ENCODE measurements at regions not wholly inside any gene's neighbourhood (a gene's known extent, or its start where the extent isn't known, plus 50 kb on each side); places are given as distances from the start of the nearest gene placed in this dataset.

DNA sequence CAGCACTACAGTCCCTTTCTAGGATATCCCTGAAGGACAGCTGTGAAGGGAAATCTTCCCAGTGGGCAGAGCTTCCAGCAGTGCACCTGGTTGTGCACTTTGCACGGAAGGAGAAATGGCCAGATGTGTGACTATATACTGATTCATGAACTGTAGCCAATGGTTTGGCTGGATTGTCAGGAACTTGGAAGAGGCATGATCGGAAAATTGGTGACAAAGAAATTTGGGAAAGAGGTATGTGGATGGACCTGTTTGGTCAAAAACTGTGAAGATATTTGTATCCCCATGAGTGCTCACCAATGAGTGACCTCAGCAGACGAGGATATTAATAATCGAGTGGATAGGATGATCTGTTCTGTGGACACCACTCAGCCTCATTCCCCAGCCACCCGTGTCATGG is 582.2 kb downstream of the CPS1 start:
- H3K4me2 ChIP-seq, result no peak overlapping the region
- no peak for TF ChIP-seq Cebpa-rat (IDR thresholded peaks at IDR 0.05)
- peaks cover 0 to 11% (median 0%) of the 10 kb centered on the region in 10 experiments; a peak in 6 of 20 replicates for H3K4me1 ChIP-seq
- no peak overlapping the region for H3K27ac ChIP-seq
- H3K9me3 ChIP-seq (replicated peaks in 1 of 11), result peaks cover 0 to 11% (median 6%) of the 10 kb centered on the region in 11 experiments; a peak in 6 of 22 replicates
- no peaks in the 10 kb centered on the region for H3K36me3 ChIP-seq
- H3K4me3 ChIP-seq, result no peak overlapping the region
- no peaks in the 10 kb centered on the region for H3K27me3 ChIP-seq
- H3K9ac ChIP-seq, result no peak overlapping the region
- no peaks in the 10 kb centered on the region for H4K20me1 ChIP-seq

GRCh38 chr2:211141646-211142045 is 585.2 kb downstream of the CPS1 start:
- no peak overlapping the region for H3K27ac ChIP-seq
- no peak overlapping the region for H3K4me2 ChIP-seq
- no peaks in the 10 kb centered on the region for H3K27me3 ChIP-seq
- H3K4me3 ChIP-seq, result no peak overlapping the region
- H3K36me3 ChIP-seq, result no peaks in the 10 kb centered on the region
- peaks cover 0 to 17% (median 0%) of the 10 kb centered on the region in 10 experiments; a peak in 6 of 20 replicates for H3K4me1 ChIP-seq
- no peak overlapping the region for H3K9ac ChIP-seq
- H3K9me3 ChIP-seq (replicated peaks in 1 of 11), result peaks cover 7 to 13% (median 10%) of the 10 kb centered on the region in 11 experiments; a peak in 15 of 22 replicates
- H4K20me1 ChIP-seq, result no peaks in the 10 kb centered on the region
- TF ChIP-seq Cebpa-rat (IDR thresholded peaks at IDR 0.05), result no peak

DNA sequence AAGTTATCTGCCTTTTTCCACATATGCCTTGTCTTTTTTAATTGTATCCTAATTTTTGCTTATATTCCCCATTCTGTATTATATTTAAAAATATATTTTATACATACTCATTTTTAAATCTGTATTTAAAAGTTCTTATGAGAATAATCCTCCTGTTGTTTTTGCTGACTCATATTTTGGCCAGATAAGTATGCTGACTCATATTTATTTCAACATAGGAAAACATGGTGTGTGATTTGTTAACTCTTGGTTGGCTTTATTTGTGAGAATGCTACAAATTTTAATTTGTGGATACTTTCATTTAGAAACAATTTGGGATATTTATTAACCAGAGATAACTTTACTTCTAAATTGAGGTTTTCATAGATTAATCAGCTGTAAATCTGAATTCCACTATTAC is 587.7 kb downstream of the CPS1 start:
- Histone ChIP-seq H3K36me3 (no peaks in the 10 kb centered on the region), H3K9ac (no peak overlapping the region)

DNA sequence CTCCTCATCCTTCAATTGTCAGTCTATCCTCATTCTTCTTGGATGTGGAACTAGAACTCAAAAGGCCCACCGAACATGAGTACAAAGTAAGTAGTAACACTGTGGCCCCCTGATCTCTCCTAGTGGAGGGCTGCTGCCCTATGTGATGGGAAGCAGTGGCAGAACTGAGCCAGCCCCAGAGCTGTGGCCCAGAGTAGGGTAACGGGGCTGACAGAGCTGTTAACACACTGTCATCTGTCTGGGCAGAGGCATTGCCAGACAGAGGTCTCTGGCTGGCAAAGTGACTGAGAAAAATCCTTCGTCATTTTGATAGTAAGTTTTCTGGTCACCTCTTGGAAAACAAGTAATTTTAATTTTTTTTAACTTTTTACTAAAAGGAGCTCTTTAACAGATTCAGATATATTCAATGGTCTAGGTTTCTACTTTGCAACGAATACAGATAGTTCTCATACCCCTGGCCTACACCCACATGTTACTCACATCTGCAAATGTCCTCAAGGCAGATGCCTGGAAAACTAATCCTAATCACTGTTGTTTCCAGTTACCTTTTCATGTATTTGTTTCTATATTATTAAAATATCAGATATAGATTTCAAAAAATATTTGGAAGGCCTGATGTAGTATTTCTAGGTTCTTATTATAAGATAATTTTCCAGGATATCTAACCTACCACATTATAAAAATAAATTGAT is 588.7 kb downstream of the CPS1 start:
- peaks cover 0 to 7% (median 0%) of the 10 kb centered on the region in 10 experiments; a peak in 3 of 20 replicates for H3K4me1 ChIP-seq
- H3K9ac ChIP-seq, result no peak overlapping the region
- no peaks in the 10 kb centered on the region for H4K20me1 ChIP-seq
- H3K9me3 ChIP-seq (replicated peaks in 1 of 11), result peaks cover 7 to 13% (median 10%) of the 10 kb centered on the region in 11 experiments; a peak in 15 of 22 replicates
- H3K4me3 ChIP-seq, result no peak overlapping the region
- no peak for TF ChIP-seq Cebpa-rat (IDR thresholded peaks at IDR 0.05)
- H3K27ac ChIP-seq, result peak overlapping the region in 1 of 11 experiments; percentile 51; a peak in 1 of 22 replicates
- H3K4me2 ChIP-seq, result no peak overlapping the region
- no peaks in the 10 kb centered on the region for H3K27me3 ChIP-seq
- H3K36me3 ChIP-seq, result no peaks in the 10 kb centered on the region

More for the DNA sequence above, 587.7 kb downstream of the CPS1 start:
- Histone ChIP-seq H3K4me3 (no peak overlapping the region), H3K4me1 (peaks cover 0 to 17% (median 0%) of the 10 kb centered on the region in 10 experiments; a peak in 6 of 20 replicates), H3K27ac (peak overlapping the region in 2 of 11 experiments; percentile 32 to 51; a peak in 3 of 22 replicates), H3K9me3 (replicated peaks in 1 of 11) (peaks cover 7 to 13% (median 10%) of the 10 kb centered on the region in 11 experiments; a peak in 15 of 22 replicates), H4K20me1 (no peaks in the 10 kb centered on the region), H3K27me3 (no peaks in the 10 kb centered on the region), H3K4me2 (0 out of 22 replicates have a peak overlapping the region, but pooled peaks of 1 of the 11 experiments have one; percentile 38)
- TF ChIP-seq Cebpa-rat (IDR thresholded peaks at IDR 0.05), result no peak

DNA sequence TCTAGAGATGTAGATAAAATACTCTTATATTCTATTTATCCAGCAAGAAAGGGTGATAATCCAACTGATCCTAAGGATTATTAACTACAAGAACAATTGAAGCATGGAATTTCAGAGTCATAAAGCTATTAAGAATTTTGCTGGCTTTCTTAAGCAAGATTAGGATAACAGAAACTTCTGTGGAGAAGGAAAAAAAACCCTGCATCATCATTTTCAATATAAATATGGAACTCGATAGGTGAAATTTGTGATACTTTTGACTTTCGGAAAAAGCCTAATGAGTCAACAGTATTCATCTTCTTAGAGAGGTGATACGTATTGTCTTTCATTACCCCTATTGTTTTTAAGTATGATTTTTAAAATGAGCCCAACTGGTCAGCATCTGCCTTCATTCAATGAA is 593.3 kb downstream of the CPS1 start:
- no peak overlapping the region for H3K4me2 ChIP-seq
- H3K9ac ChIP-seq, result no peak overlapping the region
- H3K27me3 ChIP-seq, result no peaks in the 10 kb centered on the region
- no peak overlapping the region for H3K27ac ChIP-seq
- no peak for TF ChIP-seq Cebpa-rat (IDR thresholded peaks at IDR 0.05)
- no peaks in the 10 kb centered on the region for H3K36me3 ChIP-seq
- 0 out of 20 replicates have a peak, but pooled peaks cover 0 to 15% (median 0%) of the 10 kb centered on the region in 10 experiments for H3K4me1 ChIP-seq
- H4K20me1 ChIP-seq, result no peaks in the 10 kb centered on the region
- H3K9me3 ChIP-seq (replicated peaks in 1 of 11), result peaks cover 3 to 8% (median 6%) of the 10 kb centered on the region in 11 experiments; a peak in 15 of 22 replicates
- no peak overlapping the region for H3K4me3 ChIP-seq

DNA sequence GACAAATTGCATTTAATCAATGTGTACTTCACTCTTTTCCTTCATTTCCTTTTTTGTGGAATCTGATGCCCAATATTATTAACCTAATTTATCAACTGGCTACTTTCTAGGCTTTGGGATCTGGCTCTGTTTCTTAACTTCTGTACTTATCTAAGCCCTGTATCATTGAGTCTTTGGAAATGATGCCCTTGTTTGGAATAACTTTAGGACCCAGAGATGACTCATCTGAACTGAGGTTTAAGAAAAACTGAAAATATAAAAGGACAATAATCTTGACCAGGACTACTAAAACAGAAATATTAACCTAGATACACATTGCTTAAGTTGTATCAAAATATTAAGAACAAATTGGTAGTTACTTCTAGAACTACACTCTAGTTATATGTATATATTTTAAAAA is 600.8 kb downstream of the CPS1 start:
- Histone ChIP-seq H3K27me3 (no peaks in the 10 kb centered on the region), H3K9ac (no peak overlapping the region)
- TF ChIP-seq Cebpa-rat (IDR thresholded peaks at IDR 0.05), result no peak

GRCh38 chr2:211157856-211158463 is 601.6 kb downstream of the CPS1 start:
- Histone ChIP-seq H3K4me1 (no peaks in the 10 kb centered on the region), H3K36me3 (no peaks in the 10 kb centered on the region), H3K4me2 (no peak overlapping the region), H3K9ac (no peak overlapping the region), H3K27me3 (no peaks in the 10 kb centered on the region), H4K20me1 (no peaks in the 10 kb centered on the region), H3K27ac (no peak overlapping the region), H3K9me3 (replicated peaks in 1 of 11) (no peaks in the 10 kb centered on the region), H3K4me3 (no peak overlapping the region)
- no peak for TF ChIP-seq Cebpa-rat (IDR thresholded peaks at IDR 0.05)

More for the DNA sequence above, 600.8 kb downstream of the CPS1 start:
- Histone ChIP-seq H3K4me1 (0 out of 20 replicates have a peak, but pooled peaks cover 0 to 4% (median 0%) of the 10 kb centered on the region in 10 experiments), H4K20me1 (no peaks in the 10 kb centered on the region), H3K9me3 (replicated peaks in 1 of 11) (no peaks in the 10 kb centered on the region), H3K27ac (no peak overlapping the region), H3K36me3 (no peaks in the 10 kb centered on the region), H3K4me2 (no peak overlapping the region), H3K4me3 (no peak overlapping the region)

DNA sequence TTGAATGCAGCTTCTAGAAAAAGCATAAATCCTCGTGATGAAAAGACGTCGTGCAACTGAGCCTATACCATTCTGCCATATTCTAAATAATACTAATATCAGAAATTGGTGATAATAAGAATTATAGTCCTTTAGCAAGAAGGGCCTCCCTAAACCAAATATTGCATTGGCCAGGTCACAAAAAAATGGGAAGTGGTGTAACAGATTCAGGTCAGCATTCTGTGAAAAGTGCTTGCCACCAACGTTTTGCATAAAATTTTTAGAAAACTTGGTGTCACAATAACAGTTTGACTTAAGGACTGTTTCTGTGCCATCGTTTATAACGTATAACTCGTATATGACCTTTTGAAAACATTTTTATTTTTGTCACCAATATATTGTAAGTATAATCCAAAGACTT is 603.6 kb downstream of the CPS1 start:
- Histone ChIP-seq H3K27ac (no peak overlapping the region), H3K9ac (no peak overlapping the region), H3K27me3 (no peaks in the 10 kb centered on the region), H3K4me1 (no peaks in the 10 kb centered on the region), H3K4me3 (no peak overlapping the region), H4K20me1 (no peaks in the 10 kb centered on the region), H3K4me2 (no peak overlapping the region), H3K9me3 (replicated peaks in 1 of 11) (no peaks in the 10 kb centered on the region), H3K36me3 (no peaks in the 10 kb centered on the region)
- TF ChIP-seq Cebpa-rat (IDR thresholded peaks at IDR 0.05), result no peak

- Histone ChIP-seq H3K4me3 (no peak overlapping the region), H4K20me1 (no peaks in the 10 kb centered on the region), H3K4me2 (no peak overlapping the region), H3K27ac (no peak overlapping the region), H3K36me3 (no peaks in the 10 kb centered on the region), H3K9me3 (replicated peaks in 1 of 11) (no peaks in the 10 kb centered on the region), H3K4me1 (no peaks in the 10 kb centered on the region), H3K9ac (no peak overlapping the region), H3K27me3 (no peaks in the 10 kb centered on the region)
- no peak for TF ChIP-seq Cebpa-rat (IDR thresholded peaks at IDR 0.05)
These were observed 604.8 kb downstream of the CPS1 start for GRCh38 chr2:211161236-211161635.

Measured in BLaER1 treated with 17β-estradiol and CSF1 and Interleukin-3, amounts not matched to agents 10 nM and 100 nM (cell line).